NT2/D1 (cell line): ENCODE measurements at regions not wholly inside any gene's neighbourhood (a gene's known extent, or its start where the extent isn't known, plus 50 kb on each side); places are given as distances from the start of the nearest gene placed in this dataset.

Source experiments
- SUZ12 ChIP-seq: IDR thresholded peaks from 2 replicates; pipeline ENCODE4 v1.6.1; 2011; ENCODE audit not compliant: insufficient read length, insufficient read depth; ENCODE audit errors: extremely low read depth
- YY1 ChIP-seq: IDR thresholded peaks from 2 replicates; pipeline ENCODE4 v1.6.1; 2011; ENCODE audit not compliant: insufficient read length, insufficient read depth

GRCh38 chr13:108573455-108573854 lies 56.0 kb upstream of the MYO16 start:
- TF ChIP-seq YY1 (no peak), SUZ12 (no peak)
